Thoracic aorta (tissue), 2 donors: ENCODE measurements at regions not wholly inside any gene's neighbourhood (a gene's known extent, or its start where the extent isn't known, plus 50 kb on each side); places are given as distances from the start of the nearest gene placed in this dataset.

ENCODE experiments used
- ATAC-seq: fragments of 150-250 bp; one replicate; pipeline ENCODE4 v1.8.0; 2017; ENCODE audit warnings: low read depth; ENCODE audit not compliant: insufficient number of reproducible peaks, low FRiP score
- DNase-seq: peaks from one replicate; pipeline ENCODE4 v3.0.0-alpha.2; 2020; ENCODE audit warnings: low spot score
- H3K27ac ChIP-seq, 2 donors: fragments of 200-600 bp; sonication (generic); 1 replicate in 1 of 2; 2 replicates in 1 of 2; pipeline ENCODE4 v1.5.1; 2016; ENCODE audit warnings: mild to moderate bottlenecking in 2 of 2, moderate library complexity in 2 of 2
- H3K27me3 ChIP-seq: fragments of 200-600 bp; sonication (generic); replicated peaks from 2 replicates; pipeline ENCODE4 v1.6.0; 2016; ENCODE audit warnings: mild to moderate bottlenecking; ENCODE audit not compliant: insufficient read depth
- H3K36me3 ChIP-seq: fragments of 200-600 bp; sonication (generic); one replicate; pipeline ENCODE4 v1.5.1; 2016
- H3K4me1 ChIP-seq, 2 donors: fragments of 200-600 bp; sonication (generic); 1 replicate in 1 of 2; 2 replicates in 1 of 2; pipeline versions ENCODE4 v1.5.1 to v1.6.0; 2016; ENCODE audit warnings: low read depth in 2 of 2, mild to moderate bottlenecking in 1 of 2; ENCODE audit not compliant: control insufficient read depth in 1 of 2
- H3K4me3 ChIP-seq: fragments of 200-600 bp; sonication (generic); 2 replicates; pipeline ENCODE4 v1.5.1; 2016; ENCODE audit warnings: mild to moderate bottlenecking
- H3K9me3 ChIP-seq: fragments of 200-600 bp; sonication (generic); 2 replicates; pipeline ENCODE4 v1.5.1; 2016
- CTCF ChIP-seq: fragments of 200-600 bp; sonication (generic); IDR thresholded peaks from one replicate; pipeline ENCODE4 v1.5.1; 2019; ENCODE audit warnings: antibody characterized with exemption

- no peak for ATAC-seq
- no peak for TF ChIP-seq CTCF
These were observed 371.8 kb upstream of the GCFC2 start for GRCh38 chr2:76082509-76082908.

GRCh38 chr2:76080154-76080553 lies 369.4 kb upstream of the GCFC2 start:
- TF ChIP-seq CTCF: no peak
- H3K4me3 ChIP-seq: no peak overlapping the region
- H3K9me3 ChIP-seq: no peaks in the 10 kb centered on the region
- DNase-seq (no peak), ATAC-seq (no peak)
- H3K4me1 ChIP-seq: no peaks in the 10 kb centered on the region
- H3K27me3 ChIP-seq: no peaks in the 10 kb centered on the region
- no peak overlapping the region for H3K27ac ChIP-seq
- H3K36me3 ChIP-seq: no peaks in the 10 kb centered on the region

More at GRCh38 chr2:76082509-76082908, 371.8 kb upstream of the GCFC2 start:
- DNase-seq: no peak
- Histone ChIP-seq H3K4me1 (no peaks in the 10 kb centered on the region), H3K9me3 (no peaks in the 10 kb centered on the region), H3K4me3 (no peak overlapping the region), H3K27me3 (no peaks in the 10 kb centered on the region), H3K27ac (no peak overlapping the region), H3K36me3 (no peaks in the 10 kb centered on the region)

GRCh38 chr2:76075126-76075525 lies 364.4 kb upstream of the GCFC2 start:
- TF ChIP-seq CTCF: no peak
- no peak overlapping the region for H3K4me3 ChIP-seq
- H3K9me3 ChIP-seq: no peaks in the 10 kb centered on the region
- no peak overlapping the region for H3K27ac ChIP-seq
- H3K36me3 ChIP-seq: no peaks in the 10 kb centered on the region
- H3K27me3 ChIP-seq: no peaks in the 10 kb centered on the region
- H3K4me1 ChIP-seq: no peaks in the 10 kb centered on the region
- no peak for ATAC-seq
- no peak for DNase-seq

- DNase-seq (no peak), ATAC-seq (no peak)
- Histone ChIP-seq H3K27me3 (no peaks in the 10 kb centered on the region), H3K4me3 (no peak overlapping the region), H3K4me1 (no peaks in the 10 kb centered on the region), H3K36me3 (no peaks in the 10 kb centered on the region), H3K27ac (no peak overlapping the region), H3K9me3 (no peaks in the 10 kb centered on the region)
- TF ChIP-seq CTCF: no peak
These were observed 363.4 kb upstream of the GCFC2 start for GRCh38 chr2:76073992-76074604.

GRCh38 chr2:76050196-76050595 lies 339.5 kb upstream of the GCFC2 start:
- Histone ChIP-seq H3K27ac (no peak overlapping the region), H3K4me3 (no peak overlapping the region), H3K36me3 (no peaks in the 10 kb centered on the region), H3K9me3 (no peaks in the 10 kb centered on the region), H3K27me3 (no peaks in the 10 kb centered on the region), H3K4me1 (no peaks in the 10 kb centered on the region)
- ATAC-seq (no peak), DNase-seq (no peak)
- TF ChIP-seq CTCF: no peak
